ENCODE measurements at regions not wholly inside any gene's neighbourhood (a gene's known extent, or its start where the extent isn't known, plus 50 kb on each side); places are given as distances from the start of the nearest gene placed in this dataset.

GRCh38 chr2:11955884-11956291, 209.5 kb downstream of the LPIN1 start:
- DNase-seq, result no peak

- no peak for DNase-seq
These were observed 216.4 kb downstream of the LPIN1 start for GRCh38 chr2:11962707-11963328.

GRCh38 chr2:11963966-11964365, 217.5 kb downstream of the LPIN1 start:
- DNase-seq, result no peak

GRCh38 chr2:11967946-11968465, 221.6 kb downstream of the LPIN1 start:
- DNase-seq, result no peak

- no peak for DNase-seq
These were observed 222.1 kb downstream of the LPIN1 start for GRCh38 chr2:11968521-11968920.

GRCh38 chr2:11969774-11970173, 223.3 kb downstream of the LPIN1 start:
- no peak for DNase-seq

GRCh38 chr2:11974573-11974972, 228.1 kb downstream of the LPIN1 start:
- DNase-seq, result no peak

GRCh38 chr2:11975373-11975772, 228.9 kb downstream of the LPIN1 start:
- no peak for DNase-seq

- DNase-seq, result no peak
These were observed 229.6 kb downstream of the LPIN1 start for GRCh38 chr2:11976073-11976472.

- DNase-seq, result no peak
These were observed 231.5 kb downstream of the LPIN1 start for GRCh38 chr2:11977766-11978524.

- DNase-seq, result no peak
These were observed 234.4 kb downstream of the LPIN1 start for GRCh38 chr2:11980809-11981208.

- no peak for DNase-seq
These were observed 237.0 kb downstream of the LPIN1 start for GRCh38 chr2:11983401-11983800.

GRCh38 chr2:11983870-11984269, 237.4 kb downstream of the LPIN1 start:
- no peak for DNase-seq

- DNase-seq, result no peak
These were observed 238.1 kb downstream of the LPIN1 start for GRCh38 chr2:11984316-11985158.

- no peak for DNase-seq
These were observed 239.6 kb downstream of the LPIN1 start for GRCh38 chr2:11985817-11986566.

- no peak for DNase-seq
These were observed 240.7 kb downstream of the LPIN1 start for GRCh38 chr2:11987151-11987550.

GRCh38 chr2:11988691-11989353, 242.4 kb downstream of the LPIN1 start:
- no peak for DNase-seq

GRCh38 chr2:11989354-11989703, 242.9 kb downstream of the LPIN1 start:
- DNase-seq, result no peak

GRCh38 chr2:11990576-11990975, 244.1 kb downstream of the LPIN1 start:
- DNase-seq, result no peak

GRCh38 chr2:11993749-11994148, 247.3 kb downstream of the LPIN1 start:
- DNase-seq, result no peak

- DNase-seq, result no peak
These were observed 249.0 kb downstream of the LPIN1 start for GRCh38 chr2:11995456-11995855.

GRCh38 chr2:11996618-11997017, 250.2 kb downstream of the LPIN1 start:
- DNase-seq, result no peak

All from activated CD4-positive, alpha-beta T cell treated with anti-CD3 and anti-CD28 coated beads for 48 hours (primary cell).